ENCODE measurements at regions not wholly inside any gene's neighbourhood (a gene's known extent, or its start where the extent isn't known, plus 50 kb on each side); places are given as distances from the start of the nearest gene placed in this dataset.

DNA sequence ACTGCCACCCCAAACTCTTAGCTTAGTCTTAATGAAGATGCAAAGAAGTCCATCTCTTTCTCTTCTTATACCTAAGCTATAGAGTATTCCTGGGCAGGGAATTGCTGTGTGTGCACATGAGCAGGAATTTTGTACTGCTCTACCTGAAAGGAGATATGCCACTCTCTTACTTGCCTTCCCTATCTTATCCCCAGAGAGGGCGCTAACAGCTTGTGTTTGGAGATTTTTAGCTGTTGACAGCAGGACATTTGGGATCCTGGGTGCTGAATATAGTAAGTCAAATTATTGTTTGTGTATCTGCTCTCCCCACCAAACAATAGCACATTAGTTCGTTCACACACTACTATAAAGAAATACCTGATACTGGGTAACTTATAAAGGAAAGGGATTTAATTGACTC, 159.5 kb downstream of the GABRG2 start:
- H4K20me1 ChIP-seq (ENCODE audit: insufficient read depth, low read length) = no peaks in the 10 kb centered on the region
- no peaks in the 10 kb centered on the region for H3K4me1 ChIP-seq (ENCODE audit: insufficient read depth, low read length)
- no peak for TF ChIP-seq CTCF (IDR thresholded peaks at IDR 0.05; ENCODE audit: extremely low read depth, low read depth, low read length)
- no peaks in the 10 kb centered on the region for H3K9me3 ChIP-seq (ENCODE audit: low read depth, low read length)
- no peaks in the 10 kb centered on the region for H3K79me2 ChIP-seq (ENCODE audit: insufficient read depth, low read length)
- no peak overlapping the region for H3K4me3 ChIP-seq (ENCODE audit: insufficient read depth, low read length)
- no peaks in the 10 kb centered on the region for H3K27me3 ChIP-seq (ENCODE audit: insufficient read depth, low read length)
- H3K27ac ChIP-seq (ENCODE audit: low read depth, low read length) = no peak overlapping the region
- H3K4me2 ChIP-seq (ENCODE audit: insufficient read depth, low read length) = no peak overlapping the region
- no peak for DNase-seq (ENCODE audit: insufficient read length, low spot score, missing footprints)
- no peaks in the 10 kb centered on the region for H3K36me3 ChIP-seq (ENCODE audit: insufficient read depth, low read length)
- no peak overlapping the region for H2AFZ ChIP-seq (ENCODE audit: low read length)

GRCh38 chr5:162230348-162230747, 162.8 kb downstream of the GABRG2 start:
- Histone ChIP-seq H4K20me1 (ENCODE audit: insufficient read depth, low read length) (no peaks in the 10 kb centered on the region), H3K4me3 (ENCODE audit: insufficient read depth, low read length) (no peak overlapping the region), H3K79me2 (ENCODE audit: insufficient read depth, low read length) (no peaks in the 10 kb centered on the region), H3K9me3 (ENCODE audit: low read depth, low read length) (peaks cover 3% of the 10 kb centered on the region), H3K27me3 (ENCODE audit: insufficient read depth, low read length) (no peaks in the 10 kb centered on the region), H2AFZ (ENCODE audit: low read length) (no peak overlapping the region), H3K4me1 (ENCODE audit: insufficient read depth, low read length) (no peaks in the 10 kb centered on the region), H3K4me2 (ENCODE audit: insufficient read depth, low read length) (no peak overlapping the region), H3K36me3 (ENCODE audit: insufficient read depth, low read length) (no peaks in the 10 kb centered on the region), H3K27ac (ENCODE audit: low read depth, low read length) (no peak overlapping the region)
- TF ChIP-seq CTCF (IDR thresholded peaks at IDR 0.05; ENCODE audit: extremely low read depth, low read depth, low read length) = no peak
- DNase-seq (ENCODE audit: insufficient read length, low spot score, missing footprints) = no peak

GRCh38 chr5:162231522-162231921, 163.9 kb downstream of the GABRG2 start:
- H3K4me2 ChIP-seq (ENCODE audit: insufficient read depth, low read length) = no peak overlapping the region
- no peak for TF ChIP-seq CTCF (IDR thresholded peaks at IDR 0.05; ENCODE audit: extremely low read depth, low read depth, low read length)
- no peak for DNase-seq (ENCODE audit: insufficient read length, low spot score, missing footprints)
- peaks cover 3% of the 10 kb centered on the region for H3K9me3 ChIP-seq (ENCODE audit: low read depth, low read length)
- no peak overlapping the region for H3K4me3 ChIP-seq (ENCODE audit: insufficient read depth, low read length)
- H3K36me3 ChIP-seq (ENCODE audit: insufficient read depth, low read length) = no peaks in the 10 kb centered on the region
- H4K20me1 ChIP-seq (ENCODE audit: insufficient read depth, low read length) = no peaks in the 10 kb centered on the region
- no peaks in the 10 kb centered on the region for H3K27me3 ChIP-seq (ENCODE audit: insufficient read depth, low read length)
- no peak overlapping the region for H3K27ac ChIP-seq (ENCODE audit: low read depth, low read length)
- H3K4me1 ChIP-seq (ENCODE audit: insufficient read depth, low read length) = no peaks in the 10 kb centered on the region
- H3K79me2 ChIP-seq (ENCODE audit: insufficient read depth, low read length) = no peaks in the 10 kb centered on the region
- no peak overlapping the region for H2AFZ ChIP-seq (ENCODE audit: low read length)

GRCh38 chr5:162240734-162241133, 173.2 kb downstream of the GABRG2 start:
- H2AFZ ChIP-seq (ENCODE audit: low read length) = no peak overlapping the region
- no peak overlapping the region for H3K4me2 ChIP-seq (ENCODE audit: insufficient read depth, low read length)
- H3K27ac ChIP-seq (ENCODE audit: low read depth, low read length) = no peak overlapping the region
- H3K4me3 ChIP-seq (ENCODE audit: insufficient read depth, low read length) = no peak overlapping the region
- TF ChIP-seq CTCF (IDR thresholded peaks at IDR 0.05; ENCODE audit: extremely low read depth, low read depth, low read length) = no peak
- no peaks in the 10 kb centered on the region for H3K27me3 ChIP-seq (ENCODE audit: insufficient read depth, low read length)
- no peak for DNase-seq (ENCODE audit: insufficient read length, low spot score, missing footprints)
- no peaks in the 10 kb centered on the region for H3K36me3 ChIP-seq (ENCODE audit: insufficient read depth, low read length)
- H4K20me1 ChIP-seq (ENCODE audit: insufficient read depth, low read length) = no peaks in the 10 kb centered on the region
- H3K79me2 ChIP-seq (ENCODE audit: insufficient read depth, low read length) = no peaks in the 10 kb centered on the region
- peaks cover 4% of the 10 kb centered on the region for H3K9me3 ChIP-seq (ENCODE audit: low read depth, low read length)
- H3K4me1 ChIP-seq (ENCODE audit: insufficient read depth, low read length) = no peaks in the 10 kb centered on the region

Data from osteoblast (primary cell).